Nephron (organoid): ENCODE measurements at regions not wholly inside any gene's neighbourhood (a gene's known extent, or its start where the extent isn't known, plus 50 kb on each side); places are given as distances from the start of the nearest gene placed in this dataset.
A peak's percentile ranks its signal among the peaks of the same experiment; 100 is the strongest.

ENCODE experiments used
- H3K27ac Mint-ChIP-seq, 3 experiments: 2 replicates each; pipeline ENCODE4 v1.8.0; 2020; ENCODE audit warnings: mixed read lengths in 3 of 3, mild to moderate bottlenecking in 2 of 3, moderate library complexity in 1 of 3
- H3K27me3 Mint-ChIP-seq: 2 replicates; pipeline ENCODE4 v1.8.0; 2021; ENCODE audit warnings: low read depth, mild to moderate bottlenecking, moderate library complexity, mixed read lengths
- H3K36me3 Mint-ChIP-seq: 2 replicates; pipeline ENCODE4 v1.8.0; 2020; ENCODE audit warnings: low read depth, mixed read lengths
- H3K4me1 Mint-ChIP-seq: 2 replicates; pipeline ENCODE4 v1.8.0; 2020; ENCODE audit warnings: mixed read lengths
- H3K4me3 Mint-ChIP-seq, 3 experiments: 2 replicates each; pipeline ENCODE4 v1.8.0; 2020; ENCODE audit warnings: mild to moderate bottlenecking in 3 of 3, mixed read lengths in 3 of 3, moderate library complexity in 2 of 3
- H3K9me3 Mint-ChIP-seq: 2 replicates; pipeline ENCODE4 v1.8.0; 2020; ENCODE audit warnings: mixed read lengths
- CTCF ChIP-seq, 3 experiments: fragments of 200-600 bp; sonication (generic); IDR thresholded peaks; one replicate each; pipeline ENCODE4 v1.5.0; 2021; ENCODE audit warnings: antibody characterized with exemption in 3 of 3; ENCODE audit not compliant: unreplicated experiment in 3 of 3

GRCh38 chr18:7304061-7304370, 73.1 kb downstream of the LRRC30 start:
- no peak for TF ChIP-seq CTCF (IDR thresholded peaks at IDR 0.05; ENCODE audit: unreplicated experiment in 3 of 3)
- H3K27me3 Mint-ChIP-seq = peaks cover 10% of the 10 kb centered on the region
- H3K27ac Mint-ChIP-seq = peak overlapping the region in 1 of 3 experiments; percentile 48
- H3K4me1 Mint-ChIP-seq = peaks cover 40% of the 10 kb centered on the region
- peaks cover 28% of the 10 kb centered on the region for H3K9me3 Mint-ChIP-seq
- peak overlapping the region in 1 of 3 experiments; percentile 0 for H3K4me3 Mint-ChIP-seq
- H3K36me3 Mint-ChIP-seq = peaks cover 6% of the 10 kb centered on the region

- H3K4me3 Mint-ChIP-seq = no peak overlapping the region
- no peaks in the 10 kb centered on the region for H3K36me3 Mint-ChIP-seq
- peaks cover 40% of the 10 kb centered on the region for H3K4me1 Mint-ChIP-seq
- peaks cover 18% of the 10 kb centered on the region for H3K9me3 Mint-ChIP-seq
- peak overlapping the region in 1 of 3 experiments; percentile 3 for H3K27ac Mint-ChIP-seq
- no peak for TF ChIP-seq CTCF (IDR thresholded peaks at IDR 0.05; ENCODE audit: unreplicated experiment in 3 of 3)
- peaks cover 10% of the 10 kb centered on the region for H3K27me3 Mint-ChIP-seq
These were observed 74.5 kb downstream of the LRRC30 start for GRCh38 chr18:7305416-7305815.

- Mint-ChIP-seq H3K27me3 (peaks cover 10% of the 10 kb centered on the region), H3K4me3 (peak overlapping the region in 1 of 3 experiments; percentile 17), H3K36me3 (no peaks in the 10 kb centered on the region), H3K9me3 (peaks cover 13% of the 10 kb centered on the region), H3K27ac (peak overlapping the region in 2 of 3 experiments; percentile 0 to 80), H3K4me1 (peaks cover 40% of the 10 kb centered on the region)
- no peak for TF ChIP-seq CTCF (IDR thresholded peaks at IDR 0.05; ENCODE audit: unreplicated experiment in 3 of 3)
These were observed 76.1 kb downstream of the LRRC30 start for GRCh38 chr18:7307030-7307429.

GRCh38 chr18:7307526-7307925, 76.6 kb downstream of the LRRC30 start:
- TF ChIP-seq CTCF (IDR thresholded peaks at IDR 0.05; ENCODE audit: unreplicated experiment in 3 of 3) = no peak
- Mint-ChIP-seq H3K27ac (peak overlapping the region in 1 of 3 experiments; percentile 80), H3K36me3 (no peaks in the 10 kb centered on the region), H3K9me3 (peaks cover 16% of the 10 kb centered on the region), H3K27me3 (peaks cover 10% of the 10 kb centered on the region), H3K4me1 (peaks cover 40% of the 10 kb centered on the region), H3K4me3 (no peak overlapping the region)

- Mint-ChIP-seq H3K36me3 (no peaks in the 10 kb centered on the region), H3K27ac (no peak overlapping the region), H3K4me1 (peaks cover 1% of the 10 kb centered on the region), H3K4me3 (no peak overlapping the region), H3K27me3 (peaks cover 14% of the 10 kb centered on the region), H3K9me3 (peaks cover 7% of the 10 kb centered on the region)
- TF ChIP-seq CTCF (IDR thresholded peaks at IDR 0.05; ENCODE audit: unreplicated experiment in 3 of 3) = no peak
These were observed 86.9 kb downstream of the LRRC30 start for GRCh38 chr18:7317804-7318231.

- Mint-ChIP-seq H3K4me3 (no peak overlapping the region), H3K27ac (no peak overlapping the region), H3K27me3 (peaks cover 15% of the 10 kb centered on the region), H3K36me3 (no peaks in the 10 kb centered on the region), H3K4me1 (peaks cover 10% of the 10 kb centered on the region), H3K9me3 (no peaks in the 10 kb centered on the region)
- TF ChIP-seq CTCF (IDR thresholded peaks at IDR 0.05; ENCODE audit: unreplicated experiment in 3 of 3) = no peak
These were observed 88.3 kb downstream of the LRRC30 start for GRCh38 chr18:7319161-7319560.
